ENCODE measurements at regions not wholly inside any gene's neighbourhood (a gene's known extent, or its start where the extent isn't known, plus 50 kb on each side); places are given as distances from the start of the nearest gene placed in this dataset.
"Not testable (repeated sequence)": the region's sequence is repeated elsewhere in the genome, so short reads cannot be mapped to it uniquely, and the experiment has no call there.

DNA sequence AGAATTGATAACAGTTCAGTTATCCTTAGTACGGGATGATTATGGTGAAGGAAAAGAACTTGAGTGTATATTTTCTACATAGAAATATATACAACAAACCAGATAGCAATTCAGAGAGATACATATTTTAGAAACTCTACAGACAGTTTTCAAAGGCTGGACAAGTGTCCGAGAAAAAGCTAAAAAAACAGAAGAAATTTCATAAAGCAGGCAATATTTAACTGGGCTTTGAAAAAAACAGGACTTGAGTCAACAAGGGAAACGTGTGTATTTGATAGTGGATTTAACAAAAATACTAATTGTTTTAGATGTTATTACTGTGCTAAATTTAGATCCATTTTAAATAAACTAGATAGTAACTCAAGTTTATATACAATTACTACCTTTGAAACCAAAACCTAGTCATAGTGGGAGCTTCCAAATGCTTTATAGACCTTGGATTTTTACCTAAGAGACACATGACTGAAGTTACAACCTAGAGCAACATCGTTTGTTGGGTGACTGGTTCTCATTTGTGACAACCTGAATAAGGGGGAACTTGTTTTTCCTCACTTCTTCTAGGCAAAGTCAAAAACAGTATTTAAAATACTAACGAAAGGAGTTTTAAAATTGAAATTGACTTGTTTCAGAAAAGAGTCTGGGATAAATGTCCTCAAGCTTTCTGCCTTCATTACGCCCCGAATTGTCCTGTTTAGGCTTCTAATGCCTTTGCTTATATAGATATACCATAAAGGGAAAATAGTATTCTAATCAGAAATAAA, 116.7 kb upstream of the PRSS16 start:
- Histone ChIP-seq H2BK5ac (ENCODE audit: low read depth, low read length, poor library complexity, severe bottlenecking) (peak overlapping the region; percentile 85), H4K5ac (ENCODE audit: low read depth, low read length) (peak overlapping the region; percentile 44), H3K9me3 (ENCODE audit: control insufficient read depth, insufficient read depth, low read length) (no peaks in the 10 kb centered on the region), H3K4me3 (ENCODE audit: insufficient read depth, low read depth, low read length) (peak overlapping the region; percentile 46), H2AFZ (replicated peaks; ENCODE audit: low read length, poor library complexity) (no peak overlapping the region), H3K27ac (ENCODE audit: insufficient read depth, low read length) (peak overlapping the region; percentile 88), H4K91ac (ENCODE audit: insufficient read depth, low read depth, low read length) (peak overlapping the region; percentile 53; the same call in 1 of the 2 replicates), H4K8ac (ENCODE audit: low read depth in 2 of 2, low read length in 2 of 2) (peak overlapping the region; percentile 53 to 56; a peak in 3 of 4 replicates), H4K20me1 (ENCODE audit: insufficient read depth, low read length) (peaks cover 5% of the 10 kb centered on the region; the same call in 1 of the 2 replicates), H2BK20ac (ENCODE audit: low read depth, low read length) (no peak overlapping the region), H3K4me1 (ENCODE audit: control insufficient read depth, insufficient read depth, low read length) (peaks cover 2% of the 10 kb centered on the region; the same call in 1 of the 2 replicates), H3K4ac (ENCODE audit: low read depth, low read length) (peak overlapping the region; percentile 62; the same call in 1 of the 2 replicates), H3K36me3 (ENCODE audit: control insufficient read depth, insufficient read depth, low read length) (no peaks in the 10 kb centered on the region), H3K14ac (replicated peaks; ENCODE audit: low read depth, low read length) (peak overlapping the region; percentile 67), H3K56ac (ENCODE audit: extremely low read depth, insufficient read depth, low read length) (peak overlapping the region; percentile 67), H2BK15ac (ENCODE audit: low read depth, low read length) (no peak overlapping the region), H2AK5ac (ENCODE audit: low read depth, low read length) (no peak overlapping the region), H2BK120ac (ENCODE audit: low read depth, low read length) (peak overlapping the region; percentile 28; the same call in 1 of the 2 replicates), H3K23ac (ENCODE audit: low read depth, low read length) (peak overlapping the region; percentile 93), H3K9me1 (ENCODE audit: insufficient read depth, low read length) (no peaks in the 10 kb centered on the region), H3K18ac (ENCODE audit: low read depth, low read length) (peak overlapping the region; percentile 14; the same call in 1 of the 2 replicates), H3K79me1 (ENCODE audit: low read depth in 1 of 2, low read length in 2 of 2) (peaks cover 0 to 2% of the 10 kb centered on the region in 2 experiments; a peak in 1 of 4 replicates), H3K27me3 (ENCODE audit: control insufficient read depth, insufficient read depth, low read length) (no peaks in the 10 kb centered on the region), H3K4me2 (ENCODE audit: low read depth, low read length) (peak overlapping the region; percentile 66), H2AK9ac (replicated peaks; ENCODE audit: low read depth, low read length, poor library complexity) (no peak overlapping the region), H3K9ac (ENCODE audit: low read depth, low read length) (peak overlapping the region; percentile 85)
- in situ Hi-C loops (cut with MboI; ENCODE audit: low sequenced_read_pairs) = loop anchor here (10.0 to 25.0 kb wide), 3 partner anchors 844 to 1096 kb away; a partner anchor contains a TSS
- POLR2A ChIA-PET (ENCODE audit: unreplicated experiment) = interaction anchor here (1.6 to 1.7 kb wide), 2 partner anchors 16 to 593 kb away, joined by 18 to 21 read pairs; partner anchors contain the start of gene HMGN4
- CTCF ChIA-PET = interaction anchor here (0.6 kb wide), 1 partner anchor 654 kb away, joined by 3 read pairs; no protein-coding TSS in a partner anchor
- dilution Hi-C loops (cut with HindIII; ENCODE audit: low sequenced_read_pairs, unreplicated experiment) = loop anchor here (25.0 kb wide), 1 partner anchor 756 kb away; a partner anchor contains a TSS
- intact Hi-C loops (cut with micrococcal nuclease) = loop anchor here (5.0 kb wide), 1 partner anchor 934 kb away; a partner anchor contains a TSS
- WGBS, 2 experiments (ENCODE audit: extremely low coverage in 2 of 2, insufficient read length in 1 of 2) = no CpG with 5 or more reads among the region's 7 CpGs
- no TSS peak for BruUV-seq (replicated peaks)
- no peak for ATAC-seq (ENCODE audit: low read depth)
- TF ChIP-seq CHD1 (IDR thresholded peaks at IDR 0.05; ENCODE audit: low read depth, low read length) = no peak
- no peak for DNase-seq

DNA sequence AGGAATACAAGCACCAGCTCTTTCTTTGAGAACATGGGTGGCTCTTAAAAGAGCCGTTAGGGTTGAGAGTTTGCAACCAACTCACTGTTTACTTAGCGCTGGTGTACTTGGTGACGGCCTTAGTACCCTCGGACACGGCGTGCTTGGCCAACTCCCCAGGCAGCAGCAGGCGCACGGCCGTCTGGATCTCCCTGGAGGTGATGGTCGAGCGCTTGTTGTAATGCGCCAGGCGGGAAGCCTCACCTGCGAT, 115.3 kb upstream of the PRSS16 start:
- H3K9me3 ChIP-seq (ENCODE audit: control insufficient read depth, insufficient read depth, low read length); CTCF ChIA-PET; H3K9me1 ChIP-seq (ENCODE audit: insufficient read depth, low read length); H4K20me1 ChIP-seq (ENCODE audit: insufficient read depth, low read length); H4K5ac ChIP-seq (ENCODE audit: low read depth, low read length); H3K18ac ChIP-seq (ENCODE audit: low read depth, low read length); H3K4me1 ChIP-seq (ENCODE audit: control insufficient read depth, insufficient read depth, low read length); H3K27me3 ChIP-seq (ENCODE audit: control insufficient read depth, insufficient read depth, low read length); H3K36me3 ChIP-seq (ENCODE audit: control insufficient read depth, insufficient read depth, low read length); H2BK15ac ChIP-seq (ENCODE audit: low read depth, low read length); H3K79me1 ChIP-seq (ENCODE audit: low read depth in 1 of 2, low read length in 2 of 2); H2BK20ac ChIP-seq (ENCODE audit: low read depth, low read length): not testable (repeated sequence)
- peak overlapping the region; percentile 83; the same call in 1 of the 2 replicates for H3K23ac ChIP-seq (ENCODE audit: low read depth, low read length)
- peak overlapping the region; percentile 4 for H2AFZ ChIP-seq (replicated peaks; ENCODE audit: low read length, poor library complexity)
- peak overlapping the region; percentile 34; the same call in 1 of the 2 replicates for H3K9ac ChIP-seq (ENCODE audit: low read depth, low read length)
- BruUV-seq (replicated peaks) = TSS peak; percentile 81
- DNase-seq = peak; percentile 47
- 0 out of 2 replicates have a peak overlapping the region, but pooled peaks have one; percentile 49 for H3K14ac ChIP-seq (replicated peaks; ENCODE audit: low read depth, low read length)
- H2BK5ac ChIP-seq (ENCODE audit: low read depth, low read length, poor library complexity, severe bottlenecking) = peak overlapping the region; percentile 68
- no CpG with 5 or more reads among the region's 14 CpGs for WGBS, 2 experiments (ENCODE audit: extremely low coverage in 2 of 2, insufficient read length in 1 of 2)
- H2AK5ac ChIP-seq (ENCODE audit: low read depth, low read length) = peak overlapping the region; percentile 14; the same call in 1 of the 2 replicates
- dilution Hi-C loops (cut with HindIII; ENCODE audit: low sequenced_read_pairs, unreplicated experiment) (loop anchor here (25.0 kb wide), 1 partner anchor 755 kb away; a partner anchor contains a TSS), intact Hi-C loops (cut with micrococcal nuclease) (loop anchor here (1.0 to 5.0 kb wide), 3 partner anchors 682 to 935 kb away; a partner anchor contains a TSS), in situ Hi-C loops (cut with MboI; ENCODE audit: low sequenced_read_pairs) (loop anchor here (10.0 to 25.0 kb wide), 3 partner anchors 845 to 1097 kb away; a partner anchor contains a TSS)
- H2BK120ac ChIP-seq (ENCODE audit: low read depth, low read length) = 0 out of 2 replicates have a peak overlapping the region, but pooled peaks have one; percentile 17
- peak overlapping the region; percentile 49 for H3K4ac ChIP-seq (ENCODE audit: low read depth, low read length)
- peak overlapping the region; percentile 53 for H4K91ac ChIP-seq (ENCODE audit: insufficient read depth, low read depth, low read length)
- H2AK9ac ChIP-seq (replicated peaks; ENCODE audit: low read depth, low read length, poor library complexity) = peak overlapping the region; percentile 8
- peak overlapping the region; percentile 75 for H3K56ac ChIP-seq (ENCODE audit: extremely low read depth, insufficient read depth, low read length)
- peak overlapping the region; percentile 68 for H3K4me2 ChIP-seq (ENCODE audit: low read depth, low read length)
- peak overlapping the region; percentile 46 for H3K4me3 ChIP-seq (ENCODE audit: insufficient read depth, low read depth, low read length)
- POLR2A ChIA-PET (ENCODE audit: unreplicated experiment) = interaction anchor here (0.8 to 1.7 kb wide), 6 partner anchors 13 to 1105 kb away, joined by 3 to 21 read pairs (median 8); partner anchors contain the start of gene HMGN4
- peak overlapping the region; percentile 34 for H3K27ac ChIP-seq (ENCODE audit: insufficient read depth, low read length)
- peak overlapping the region in 1 of 2 experiments; percentile 28; a peak in 1 of 4 replicates for H4K8ac ChIP-seq (ENCODE audit: low read depth in 2 of 2, low read length in 2 of 2)
- peak; percentile 1 for ATAC-seq (ENCODE audit: low read depth)

All from IMR-90 (cell line).